ENCODE measurements at regions not wholly inside any gene's neighbourhood (a gene's known extent, or its start where the extent isn't known, plus 50 kb on each side); places are given as distances from the start of the nearest gene placed in this dataset.

DNA sequence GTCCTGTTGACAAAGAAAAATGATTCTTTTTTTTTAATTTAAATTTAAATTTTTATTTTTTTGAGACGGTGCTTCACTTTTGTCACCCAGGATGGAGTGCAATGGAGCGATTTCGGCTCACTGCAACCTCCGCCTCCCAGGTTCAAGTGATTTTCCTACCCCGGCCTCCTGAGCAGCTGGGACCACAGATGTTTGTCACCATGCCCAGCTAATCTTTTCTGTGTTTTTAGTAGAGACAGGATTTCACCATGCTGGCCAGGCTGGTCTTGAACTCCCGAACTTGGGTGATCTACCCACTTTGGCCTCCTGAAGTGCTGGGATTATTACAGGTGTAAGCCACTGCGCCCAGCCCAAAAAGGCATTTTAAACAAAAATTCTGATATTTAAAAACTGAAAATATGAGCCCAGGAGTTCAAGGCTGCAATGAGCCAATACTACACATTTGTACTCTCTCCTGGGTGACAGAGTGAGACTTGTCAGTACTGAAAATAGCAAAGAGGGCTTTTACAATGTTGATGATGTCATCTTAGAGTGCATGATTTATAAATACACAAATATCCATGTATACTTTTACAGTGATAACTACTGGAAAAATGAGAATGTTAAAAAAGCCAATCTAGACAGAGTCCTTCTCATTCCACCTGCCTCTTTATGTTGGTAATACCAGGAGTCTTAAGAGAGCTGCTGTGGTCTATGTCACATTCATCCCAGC lies 56.0 kb upstream of the STUM start:
- TF ChIP-seq POLR2A (IDR thresholded peaks at IDR 0.05; ENCODE audit: low read depth, low read length) (no peak), TAF1 (IDR thresholded peaks at IDR 0.05; ENCODE audit: low read depth, low read length) (no peak), POLR2AphosphoS5 (IDR thresholded peaks at IDR 0.05; ENCODE audit: low read depth, low read length) (no peak), PAX5 (IDR thresholded peaks at IDR 0.05; ENCODE audit: insufficient read depth, low read length, severe bottlenecking) (no peak), SPI1 (IDR thresholded peaks at IDR 0.05; ENCODE audit: low read depth, low read length) (no peak)

Data from GM12891 (cell line).